Suprapubic skin (tissue), 4 donors: ENCODE measurements at regions not wholly inside any gene's neighbourhood (a gene's known extent, or its start where the extent isn't known, plus 50 kb on each side); places are given as distances from the start of the nearest gene placed in this dataset.

Source experiments
- DNase-seq, 2 donors: peaks; one replicate each; pipeline ENCODE4 v3.0.0-alpha.2; 2019; ENCODE audit warnings: low spot score in 2 of 2
- H3K27ac ChIP-seq: fragments of 200-600 bp; sonication (generic); one replicate; pipeline ENCODE4 v1.5.1; 2019
- H3K27me3 ChIP-seq: fragments of 200-600 bp; sonication (generic); one replicate; pipeline ENCODE4 v1.5.1; 2019
- H3K36me3 ChIP-seq: fragments of 200-600 bp; sonication (generic); one replicate; pipeline ENCODE4 v1.5.1; 2019
- H3K4me1 ChIP-seq: fragments of 200-600 bp; sonication (generic); one replicate; pipeline ENCODE4 v1.5.1; 2019
- H3K4me3 ChIP-seq: fragments of 200-600 bp; sonication (generic); one replicate; pipeline ENCODE4 v1.5.1; 2019; ENCODE audit warnings: mild to moderate bottlenecking
- H3K9me3 ChIP-seq: fragments of 200-600 bp; sonication (generic); one replicate; pipeline ENCODE4 v1.5.1; 2019
- EP300 ChIP-seq: sonication (generic); formaldehyde crosslinking; IDR thresholded peaks from one replicate; pipeline ENCODE4 v1.6.1; 2017; ENCODE audit warnings: antibody characterized with exemption
- POLR2A ChIP-seq, 2 donors: fragments of 450-650 bp; IDR thresholded peaks; one replicate each; pipeline ENCODE4 v1.6.1; 2017; ENCODE audit warnings: antibody characterized with exemption in 2 of 2, mild to moderate bottlenecking in 2 of 2, moderate library complexity in 2 of 2
- POLR2AphosphoS5 ChIP-seq, 3 donors: sonication (generic); formaldehyde crosslinking; IDR thresholded peaks; one replicate each; pipeline ENCODE4 v1.6.1; 2017; ENCODE audit warnings: antibody characterized with exemption in 3 of 3
- WGBS: methylation state at CpG from one replicate; pipeline ENCODE4 v1.1.5; 2018; 5-methylcytosine and 5-hydroxymethylcytosine counted together
- TF ChIP-seq, protein P1 (sequence below), 2 donors: fragments of 200-600 bp in 1 of 2; fragments of 450-650 bp in 1 of 2; sonication (generic) in 1 of 2; IDR thresholded peaks; one replicate each; pipeline ENCODE4 v1.5.1; 2016 to 2019; ENCODE audit warnings: antibody characterized with exemption in 2 of 2, mild to moderate bottlenecking in 1 of 2, moderate library complexity in 1 of 2

DNA sequence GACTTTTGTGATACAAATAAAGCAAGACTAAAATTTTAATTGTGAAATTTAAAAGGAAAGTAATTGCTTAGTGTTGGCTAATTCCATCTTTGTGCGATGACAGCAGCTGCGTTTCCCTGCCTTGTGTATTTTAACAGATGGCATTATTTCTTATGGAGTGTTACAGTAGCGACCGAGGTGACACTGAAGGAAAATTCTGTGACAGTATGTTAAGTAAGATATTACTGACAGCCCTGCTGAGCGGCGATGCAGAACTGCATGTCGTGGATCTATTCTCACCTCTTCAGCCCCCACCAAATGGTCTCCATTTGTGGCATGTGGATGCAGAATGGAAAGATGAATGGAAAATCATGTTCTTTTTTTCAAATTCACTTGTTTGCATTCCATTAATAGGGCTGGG lies 289.4 kb downstream of the RNF144B start:
- H3K27me3 ChIP-seq, result no peaks in the 10 kb centered on the region
- WGBS, result 86% methylated on average over 7 of the region's 7 CpGs
- no peaks in the 10 kb centered on the region for H3K36me3 ChIP-seq
- no peak for DNase-seq
- TF ChIP-seq, protein P1, sequence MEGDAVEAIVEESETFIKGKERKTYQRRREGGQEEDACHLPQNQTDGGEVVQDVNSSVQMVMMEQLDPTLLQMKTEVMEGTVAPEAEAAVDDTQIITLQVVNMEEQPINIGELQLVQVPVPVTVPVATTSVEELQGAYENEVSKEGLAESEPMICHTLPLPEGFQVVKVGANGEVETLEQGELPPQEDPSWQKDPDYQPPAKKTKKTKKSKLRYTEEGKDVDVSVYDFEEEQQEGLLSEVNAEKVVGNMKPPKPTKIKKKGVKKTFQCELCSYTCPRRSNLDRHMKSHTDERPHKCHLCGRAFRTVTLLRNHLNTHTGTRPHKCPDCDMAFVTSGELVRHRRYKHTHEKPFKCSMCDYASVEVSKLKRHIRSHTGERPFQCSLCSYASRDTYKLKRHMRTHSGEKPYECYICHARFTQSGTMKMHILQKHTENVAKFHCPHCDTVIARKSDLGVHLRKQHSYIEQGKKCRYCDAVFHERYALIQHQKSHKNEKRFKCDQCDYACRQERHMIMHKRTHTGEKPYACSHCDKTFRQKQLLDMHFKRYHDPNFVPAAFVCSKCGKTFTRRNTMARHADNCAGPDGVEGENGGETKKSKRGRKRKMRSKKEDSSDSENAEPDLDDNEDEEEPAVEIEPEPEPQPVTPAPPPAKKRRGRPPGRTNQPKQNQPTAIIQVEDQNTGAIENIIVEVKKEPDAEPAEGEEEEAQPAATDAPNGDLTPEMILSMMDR (IDR thresholded peaks at IDR 0.05), result no peak
- TF ChIP-seq POLR2AphosphoS5 (IDR thresholded peaks at IDR 0.05), result no peak
- no peak for TF ChIP-seq EP300
- TF ChIP-seq POLR2A (IDR thresholded peaks at IDR 0.05), result no peak
- H3K4me3 ChIP-seq, result no peak overlapping the region
- no peak overlapping the region for H3K27ac ChIP-seq
- no peaks in the 10 kb centered on the region for H3K4me1 ChIP-seq
- no peaks in the 10 kb centered on the region for H3K9me3 ChIP-seq

DNA sequence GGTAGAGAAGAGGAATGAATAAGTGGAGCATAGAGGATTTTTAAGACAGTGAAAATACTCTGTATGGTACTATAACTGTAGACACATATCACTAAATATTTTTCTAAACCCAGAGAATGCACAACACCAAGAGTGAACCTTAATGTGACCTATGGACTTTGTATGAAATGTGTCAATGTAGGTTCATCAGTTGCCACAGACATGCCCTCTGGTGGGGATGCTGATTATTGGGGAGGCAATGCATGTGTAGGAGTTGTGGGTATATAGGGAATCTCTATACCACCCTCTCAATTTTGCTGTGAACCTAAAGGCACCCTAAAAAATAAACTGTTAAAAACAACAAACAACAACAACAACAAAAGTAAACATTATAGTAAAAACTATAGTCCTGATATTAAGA lies 293.7 kb downstream of the RNF144B start:
- H3K4me1 ChIP-seq, result no peaks in the 10 kb centered on the region
- H3K27ac ChIP-seq, result no peak overlapping the region
- no peaks in the 10 kb centered on the region for H3K27me3 ChIP-seq
- no peak overlapping the region for H3K4me3 ChIP-seq
- no peak for DNase-seq
- H3K36me3 ChIP-seq, result no peaks in the 10 kb centered on the region
- TF ChIP-seq, protein P1 (IDR thresholded peaks at IDR 0.05), result no peak
- TF ChIP-seq EP300, result no peak
- no peaks in the 10 kb centered on the region for H3K9me3 ChIP-seq

DNA sequence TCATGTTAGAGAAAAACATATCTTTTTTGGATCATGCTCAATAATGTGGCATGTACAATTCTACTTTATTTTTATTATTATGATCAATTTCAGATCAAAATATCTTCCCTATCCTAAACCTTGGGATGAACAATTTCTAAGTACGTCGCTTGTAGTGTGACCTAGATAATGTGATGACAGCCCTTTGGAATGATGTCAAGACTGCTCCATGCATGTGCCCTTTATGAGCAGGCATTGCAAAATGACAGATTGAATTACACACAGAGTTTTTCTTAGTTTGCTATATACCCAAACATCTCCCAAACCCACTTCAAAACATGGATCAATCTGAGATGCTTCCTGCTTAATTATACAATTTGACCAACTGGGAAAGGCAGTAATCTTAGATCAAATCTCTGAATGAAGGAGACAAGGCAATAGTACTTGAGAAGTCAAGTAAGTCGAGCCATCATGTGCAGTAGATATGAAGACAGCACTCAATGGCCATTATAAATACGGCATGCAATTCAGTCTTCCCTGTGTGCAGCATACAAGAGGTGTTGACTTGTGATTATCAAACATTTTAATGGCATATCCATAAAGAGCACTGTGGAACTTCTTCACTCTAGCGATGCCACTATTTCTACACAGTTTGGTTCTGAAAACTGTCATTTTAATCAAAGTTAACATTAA lies 294.8 kb downstream of the RNF144B start:
- no peaks in the 10 kb centered on the region for H3K27me3 ChIP-seq
- H3K27ac ChIP-seq, result no peak overlapping the region
- H3K4me1 ChIP-seq, result no peaks in the 10 kb centered on the region
- DNase-seq, result no peak
- no peak overlapping the region for H3K4me3 ChIP-seq
- no peaks in the 10 kb centered on the region for H3K9me3 ChIP-seq
- 56% methylated on average over 5 of the region's 5 CpGs for WGBS
- H3K36me3 ChIP-seq, result no peaks in the 10 kb centered on the region
- TF ChIP-seq POLR2A (IDR thresholded peaks at IDR 0.05) (no peak), POLR2AphosphoS5 (IDR thresholded peaks at IDR 0.05) (no peak), EP300 (no peak)
- TF ChIP-seq, protein P1 (IDR thresholded peaks at IDR 0.05), result no peak

DNA sequence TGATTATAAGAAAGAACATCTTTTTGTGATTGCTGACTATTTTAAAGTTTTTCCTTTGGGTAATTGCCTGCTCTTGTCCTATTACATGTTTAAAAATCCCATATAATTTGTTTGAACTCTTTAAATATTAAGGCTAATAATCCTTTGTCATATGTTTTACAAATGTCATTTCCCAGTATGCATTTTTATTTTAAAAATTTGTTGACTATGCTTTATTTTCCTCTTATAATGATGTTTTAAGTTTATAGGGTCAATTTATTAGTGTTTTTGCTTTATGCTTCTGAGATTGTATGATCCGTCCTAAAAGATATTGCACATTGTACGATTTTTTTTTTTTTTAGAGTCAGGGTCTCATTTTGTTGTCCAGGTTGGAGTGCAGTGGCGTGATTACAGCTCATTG lies 297.2 kb downstream of the RNF144B start:
- H3K36me3 ChIP-seq, result no peaks in the 10 kb centered on the region
- no peaks in the 10 kb centered on the region for H3K27me3 ChIP-seq
- H3K4me3 ChIP-seq, result no peak overlapping the region
- no peaks in the 10 kb centered on the region for H3K4me1 ChIP-seq
- no peak for DNase-seq
- H3K9me3 ChIP-seq, result no peaks in the 10 kb centered on the region
- no peak for TF ChIP-seq EP300
- H3K27ac ChIP-seq, result no peak overlapping the region
- WGBS, result 49% methylated on average over 3 of the region's 3 CpGs

DNA sequence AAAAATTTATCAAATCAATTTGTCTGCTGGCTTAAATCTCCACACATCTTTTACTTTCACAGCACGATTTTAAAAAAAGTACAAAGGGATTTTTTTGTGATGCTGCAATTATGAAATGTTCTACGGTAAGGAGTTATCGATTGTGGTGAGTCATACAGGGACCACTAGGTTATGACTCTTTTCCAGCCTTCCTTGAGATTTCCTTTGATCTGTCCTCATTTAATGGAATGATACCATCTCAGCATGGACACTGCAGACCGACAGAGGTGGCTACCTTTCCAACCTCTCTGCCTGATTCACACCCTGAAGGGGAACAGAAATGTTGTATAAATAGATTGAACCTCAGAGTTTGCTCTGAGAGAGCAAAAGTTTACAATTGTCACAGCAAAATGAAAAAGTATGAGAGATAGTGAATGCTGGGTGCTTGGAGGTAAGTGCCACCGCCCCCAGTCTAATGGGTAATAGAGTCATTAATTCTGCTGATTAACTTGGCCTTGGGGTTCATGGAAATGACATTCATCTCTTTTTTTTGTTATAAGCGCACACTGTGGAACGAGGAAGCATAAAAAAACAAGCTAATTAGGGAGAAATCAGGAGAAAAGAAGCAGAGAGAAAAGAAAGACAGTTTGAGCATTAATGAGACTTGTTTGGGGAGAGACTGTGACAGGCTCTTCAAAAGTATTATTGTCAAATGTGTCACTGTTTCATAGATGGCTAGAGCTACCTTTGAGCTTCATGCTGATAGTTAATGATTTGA lies 306.0 kb downstream of the RNF144B start:
- Histone ChIP-seq H3K4me1 (no peaks in the 10 kb centered on the region), H3K27ac (no peak overlapping the region), H3K27me3 (no peaks in the 10 kb centered on the region), H3K36me3 (no peaks in the 10 kb centered on the region), H3K9me3 (no peaks in the 10 kb centered on the region), H3K4me3 (no peak overlapping the region)
- DNase-seq, result no peak
- no peak for TF ChIP-seq EP300
- WGBS, result 76% methylated on average over 7 of the region's 7 CpGs

DNA sequence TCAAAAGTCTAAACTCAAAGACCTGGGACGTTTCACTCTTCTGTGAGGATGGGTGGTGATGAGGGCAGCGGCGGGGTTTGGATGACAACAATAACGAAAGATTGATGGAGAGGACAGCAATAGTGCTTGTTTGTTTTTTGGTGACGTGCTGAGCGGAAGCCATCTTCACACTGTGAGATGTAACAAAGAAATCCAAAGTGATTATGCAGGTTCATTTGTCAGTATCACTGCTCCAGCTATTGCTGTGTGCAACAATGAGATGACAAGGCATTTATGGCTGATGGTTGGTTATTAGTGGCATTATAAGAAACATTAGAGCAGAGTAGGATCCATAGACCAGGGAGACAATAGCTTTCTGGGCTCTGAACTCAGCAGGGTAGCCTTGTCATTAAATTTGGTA lies 306.7 kb downstream of the RNF144B start:
- TF ChIP-seq POLR2A (IDR thresholded peaks at IDR 0.05) (no peak), POLR2AphosphoS5 (IDR thresholded peaks at IDR 0.05) (no peak), EP300 (no peak)
- TF ChIP-seq, protein P1 (IDR thresholded peaks at IDR 0.05), result no peak
- Histone ChIP-seq H3K4me3 (no peak overlapping the region), H3K36me3 (no peaks in the 10 kb centered on the region)

More for the DNA sequence above, 306.7 kb downstream of the RNF144B start:
- no peaks in the 10 kb centered on the region for H3K27me3 ChIP-seq
- no peaks in the 10 kb centered on the region for H3K9me3 ChIP-seq
- no peak for DNase-seq
- no peaks in the 10 kb centered on the region for H3K4me1 ChIP-seq
- H3K27ac ChIP-seq, result no peak overlapping the region
- WGBS, result 91% methylated on average over 6 of the region's 6 CpGs
